ENCODE measurements at regions not wholly inside any gene's neighbourhood (a gene's known extent, or its start where the extent isn't known, plus 50 kb on each side); places are given as distances from the start of the nearest gene placed in this dataset.

- intact Hi-C loops (cut with DNase I; ENCODE audit: low total_unique reads) (no loop called here), in situ Hi-C loops (cut with MboI; ENCODE audit: low pct_ligation_motif_present in 1 of 4, low pct_unique_long_range_greater_than_20kb in 1 of 4, low sequenced_read_pairs in 3 of 4) (no loop called here)
- no peak for TF ChIP-seq POLR2A (IDR thresholded peaks at IDR 0.05)
- TF ChIP-seq EP300 (IDR thresholded peaks at IDR 0.05; ENCODE audit: low read depth), result no peak
- TF ChIP-seq POLR2AphosphoS5 (IDR thresholded peaks at IDR 0.05), result no peak
- no peak for TF ChIP-seq CTCF (IDR thresholded peaks at IDR 0.05)
- Histone ChIP-seq H3K4me1 (no peaks in the 10 kb centered on the region), H3K27ac (no peak overlapping the region), H3K9me3 (no peaks in the 10 kb centered on the region), H3K4me3 (no peak overlapping the region), H3K27me3 (no peaks in the 10 kb centered on the region), H3K36me3 (no peaks in the 10 kb centered on the region)
- 65 to 79% methylated on average over 4 of the region's 4 CpGs for WGBS, 2 donors (ENCODE audit: low coverage in 1 of 2)
- DNase-seq, result no peak
Measured at GRCh38 chr13:89856512-89856911, 1491.0 kb upstream of the MIR17HG start.

DNA sequence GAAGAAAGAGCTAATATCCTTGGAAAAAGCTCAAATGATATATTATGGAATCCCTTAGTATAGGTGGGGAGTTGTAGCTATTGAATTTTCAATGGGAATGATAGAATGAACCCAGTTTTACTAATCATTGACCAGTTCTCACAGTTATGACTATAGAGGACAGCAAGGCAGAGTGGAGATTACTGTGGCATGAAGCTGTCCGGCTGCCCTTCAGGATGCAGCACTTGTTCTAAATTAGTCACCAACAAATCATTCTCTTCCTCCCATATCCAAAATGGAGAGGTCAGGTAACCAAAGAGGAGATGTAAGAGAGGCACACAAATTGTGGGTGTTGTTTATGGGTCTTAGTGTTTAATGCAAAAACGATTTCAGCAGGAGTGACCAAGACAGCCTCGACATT is 1490.0 kb upstream of the MIR17HG start:
- no peaks in the 10 kb centered on the region for H3K4me1 ChIP-seq
- in situ Hi-C loops (cut with MboI; ENCODE audit: low pct_ligation_motif_present in 1 of 4, low pct_unique_long_range_greater_than_20kb in 1 of 4, low sequenced_read_pairs in 3 of 4), result no loop called here
- TF ChIP-seq CTCF (IDR thresholded peaks at IDR 0.05) (no peak), EP300 (IDR thresholded peaks at IDR 0.05; ENCODE audit: low read depth) (no peak), POLR2AphosphoS5 (IDR thresholded peaks at IDR 0.05) (no peak), POLR2A (IDR thresholded peaks at IDR 0.05) (no peak)
- intact Hi-C loops (cut with DNase I; ENCODE audit: low total_unique reads), result no loop called here
- H3K4me3 ChIP-seq, result no peak overlapping the region
- H3K27ac ChIP-seq, result no peak overlapping the region
- no peak for DNase-seq
- no peaks in the 10 kb centered on the region for H3K36me3 ChIP-seq
- H3K27me3 ChIP-seq, result no peaks in the 10 kb centered on the region
- H3K9me3 ChIP-seq, result no peaks in the 10 kb centered on the region
- WGBS, 2 donors (ENCODE audit: low coverage in 1 of 2), result 76 to 100% methylated on average over 1 to 3 of the region's 3 CpGs

DNA sequence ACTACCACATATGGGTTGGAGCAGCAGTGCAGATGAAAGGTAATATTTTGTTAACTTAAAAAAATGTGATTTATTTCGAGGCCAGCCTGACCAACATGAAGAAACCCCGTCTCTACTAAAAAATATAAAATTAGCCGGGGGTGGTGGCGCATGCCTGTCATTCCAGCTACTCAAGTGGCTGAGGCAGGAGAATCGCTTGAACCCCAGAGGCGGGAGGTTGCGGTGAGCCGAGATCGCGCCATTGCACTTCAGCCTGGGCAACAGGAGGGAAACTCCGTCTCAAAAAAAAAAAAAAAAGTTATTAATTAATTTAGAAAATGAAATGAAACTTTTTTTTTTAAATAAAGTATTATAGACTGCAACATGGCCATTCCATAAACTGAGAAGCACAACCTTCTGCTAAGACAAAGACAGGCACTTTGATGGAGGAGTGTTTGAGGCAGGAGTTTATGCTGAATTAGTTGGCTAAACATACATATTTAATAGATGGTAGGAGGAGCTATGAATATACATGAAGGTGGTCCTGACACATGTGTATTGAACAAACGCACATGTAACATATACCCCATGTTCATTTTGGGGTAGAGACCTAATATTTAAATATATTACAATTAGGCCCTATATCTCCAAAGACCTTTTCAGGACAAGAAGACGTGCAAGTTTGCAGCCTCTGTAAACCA is 1485.3 kb upstream of the MIR17HG start:
- H3K27ac ChIP-seq, result no peak overlapping the region
- no peak overlapping the region for H3K4me3 ChIP-seq
- DNase-seq, result no peak
- WGBS, 2 donors (ENCODE audit: low coverage in 1 of 2), result 87 to 90% methylated on average over 10 to 13 of the region's 13 CpGs
- H3K4me1 ChIP-seq, result no peaks in the 10 kb centered on the region
- TF ChIP-seq EP300 (IDR thresholded peaks at IDR 0.05; ENCODE audit: low read depth) (no peak), CTCF (IDR thresholded peaks at IDR 0.05) (no peak), POLR2A (IDR thresholded peaks at IDR 0.05) (no peak), POLR2AphosphoS5 (IDR thresholded peaks at IDR 0.05) (no peak)
- intact Hi-C loops (cut with DNase I; ENCODE audit: low total_unique reads) (no loop called here), in situ Hi-C loops (cut with MboI; ENCODE audit: low pct_ligation_motif_present in 1 of 4, low pct_unique_long_range_greater_than_20kb in 1 of 4, low sequenced_read_pairs in 3 of 4) (no loop called here)
- H3K27me3 ChIP-seq, result no peaks in the 10 kb centered on the region
- no peaks in the 10 kb centered on the region for H3K9me3 ChIP-seq
- no peaks in the 10 kb centered on the region for H3K36me3 ChIP-seq

DNA sequence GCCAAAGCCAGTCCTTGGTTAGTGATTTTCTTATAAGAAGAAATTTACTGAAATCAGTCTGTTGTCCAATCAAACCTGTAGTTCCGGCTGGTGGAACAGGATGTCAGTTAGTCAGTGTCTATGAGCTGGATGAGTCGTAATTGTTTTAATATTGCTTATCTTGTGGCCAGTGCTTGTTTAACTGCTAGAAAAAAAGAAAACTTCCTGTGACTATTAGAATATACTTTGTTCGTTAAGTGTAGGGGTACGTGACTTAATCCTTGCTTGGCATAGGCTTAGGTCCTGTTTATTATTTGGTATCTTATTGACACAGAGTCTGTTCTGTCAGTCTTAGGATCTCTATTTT is 1484.8 kb upstream of the MIR17HG start:
- TF ChIP-seq EP300 (IDR thresholded peaks at IDR 0.05; ENCODE audit: low read depth) (no peak), CTCF (IDR thresholded peaks at IDR 0.05) (no peak), POLR2AphosphoS5 (IDR thresholded peaks at IDR 0.05) (no peak), POLR2A (IDR thresholded peaks at IDR 0.05) (no peak)
- intact Hi-C loops (cut with DNase I; ENCODE audit: low total_unique reads) (no loop called here), in situ Hi-C loops (cut with MboI; ENCODE audit: low pct_ligation_motif_present in 1 of 4, low pct_unique_long_range_greater_than_20kb in 1 of 4, low sequenced_read_pairs in 3 of 4) (no loop called here)
- no peak for DNase-seq
- WGBS, 2 donors (ENCODE audit: low coverage in 1 of 2), result 82 to 87% methylated on average over 4 of the region's 4 CpGs
- Histone ChIP-seq H3K36me3 (no peaks in the 10 kb centered on the region), H3K4me3 (no peak overlapping the region), H3K27ac (no peak overlapping the region), H3K9me3 (no peaks in the 10 kb centered on the region), H3K4me1 (no peaks in the 10 kb centered on the region), H3K27me3 (no peaks in the 10 kb centered on the region)
